ENCODE measurements at regions not wholly inside any gene's neighbourhood (a gene's known extent, or its start where the extent isn't known, plus 50 kb on each side); places are given as distances from the start of the nearest gene placed in this dataset.

DNA sequence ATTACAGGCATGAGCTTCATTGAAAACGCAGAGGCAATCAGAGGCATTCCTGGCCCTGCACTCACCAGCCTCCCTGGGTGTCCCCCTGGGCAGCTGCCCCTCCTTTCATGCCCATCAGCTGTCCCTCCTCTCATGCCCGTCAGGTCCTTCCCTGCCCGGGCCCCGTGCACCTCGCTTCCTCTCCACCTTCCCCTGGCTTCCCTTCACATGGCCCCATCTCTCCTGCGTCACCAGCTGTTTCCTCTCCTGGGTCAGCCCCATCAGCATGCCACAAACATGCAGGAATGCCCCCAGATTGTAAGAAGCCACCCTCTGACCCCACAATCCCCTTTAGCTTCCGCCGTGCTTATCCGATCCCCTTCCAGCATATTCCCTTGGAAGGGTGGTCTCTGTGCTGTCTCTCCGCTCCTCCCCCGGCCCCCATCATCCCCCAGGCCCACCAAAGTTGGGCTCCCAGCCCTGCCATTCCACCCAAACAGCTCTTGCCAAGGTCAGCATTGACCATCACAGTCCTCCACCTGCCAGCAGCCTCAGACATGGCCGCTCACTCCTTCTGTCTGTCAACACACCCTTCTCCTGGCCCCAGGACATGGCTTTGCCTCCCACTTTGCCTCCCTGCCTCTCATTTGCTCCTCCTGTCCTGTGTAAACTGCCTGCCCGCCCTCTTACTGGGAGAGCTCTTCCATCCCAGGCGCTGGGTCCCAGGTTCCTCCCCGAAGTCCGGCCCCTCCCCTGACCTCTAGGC, 98.6 kb upstream of the IER5L start:
- no peak for DNase-seq

DNA sequence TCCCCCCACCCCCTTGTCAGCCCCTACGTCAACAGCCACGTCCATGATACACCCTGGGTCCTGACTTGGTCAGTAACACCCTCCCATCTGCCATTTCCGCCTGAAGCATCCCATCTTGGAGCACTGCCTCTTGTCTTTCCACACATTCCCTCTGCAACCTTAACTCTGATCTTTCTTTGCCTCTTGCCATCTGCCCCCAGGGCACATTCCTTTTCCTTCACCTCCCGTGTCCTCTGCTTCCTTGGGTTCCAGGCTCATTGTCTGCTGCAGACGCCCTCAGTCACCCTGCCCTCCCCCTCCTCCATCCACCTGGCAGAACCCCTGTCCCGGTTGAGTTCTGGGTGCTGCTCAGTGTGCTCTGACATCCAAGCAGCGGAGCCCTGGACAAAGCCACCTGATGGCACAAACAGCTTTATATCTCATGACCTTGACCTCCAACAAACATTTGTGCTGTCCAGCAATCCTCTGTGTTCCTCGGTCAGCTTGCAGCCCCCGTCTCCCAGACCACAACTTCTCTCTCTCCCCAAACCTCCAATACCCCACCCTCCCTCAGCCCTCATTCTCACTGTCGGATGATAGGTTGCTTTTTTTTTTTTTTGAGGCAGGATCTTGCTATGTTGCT, 97.7 kb upstream of the IER5L start:
- DNase-seq, result no peak

DNA sequence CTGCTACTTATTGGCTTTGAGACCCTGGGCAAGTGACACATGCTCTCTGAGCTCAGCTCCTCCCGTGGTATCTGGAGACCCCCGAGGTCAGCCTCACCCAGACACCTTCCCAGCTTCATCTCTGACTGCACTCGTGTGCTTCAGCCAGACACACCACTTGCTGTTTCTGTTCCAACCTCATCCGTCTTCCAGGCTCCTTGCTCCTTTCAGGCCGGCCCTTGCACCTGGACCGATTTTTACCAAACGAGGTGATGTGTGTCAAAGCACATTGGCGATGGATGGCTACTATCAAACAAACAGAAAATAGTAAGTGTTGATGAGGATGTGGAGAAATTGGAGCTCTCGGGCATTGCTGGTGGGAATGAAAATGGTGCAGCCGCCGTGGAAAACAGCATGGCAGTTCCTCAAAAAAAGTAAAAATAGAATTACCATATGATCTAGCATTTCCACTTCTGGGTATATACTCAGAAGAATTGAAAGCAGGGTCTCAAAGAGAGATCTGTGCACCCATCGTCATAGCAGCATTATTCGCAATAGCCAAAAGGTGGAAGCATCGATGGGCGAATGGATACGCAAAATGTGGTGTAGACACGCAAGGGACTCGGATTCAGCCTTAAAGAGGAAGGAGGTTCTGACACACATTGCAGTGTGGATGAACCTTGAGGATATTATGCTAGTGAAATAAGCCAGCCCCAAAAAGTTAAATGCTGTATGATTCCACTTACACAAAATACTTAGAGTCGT, 96.1 kb upstream of the IER5L start:
- DNase-seq, result no peak

DNA sequence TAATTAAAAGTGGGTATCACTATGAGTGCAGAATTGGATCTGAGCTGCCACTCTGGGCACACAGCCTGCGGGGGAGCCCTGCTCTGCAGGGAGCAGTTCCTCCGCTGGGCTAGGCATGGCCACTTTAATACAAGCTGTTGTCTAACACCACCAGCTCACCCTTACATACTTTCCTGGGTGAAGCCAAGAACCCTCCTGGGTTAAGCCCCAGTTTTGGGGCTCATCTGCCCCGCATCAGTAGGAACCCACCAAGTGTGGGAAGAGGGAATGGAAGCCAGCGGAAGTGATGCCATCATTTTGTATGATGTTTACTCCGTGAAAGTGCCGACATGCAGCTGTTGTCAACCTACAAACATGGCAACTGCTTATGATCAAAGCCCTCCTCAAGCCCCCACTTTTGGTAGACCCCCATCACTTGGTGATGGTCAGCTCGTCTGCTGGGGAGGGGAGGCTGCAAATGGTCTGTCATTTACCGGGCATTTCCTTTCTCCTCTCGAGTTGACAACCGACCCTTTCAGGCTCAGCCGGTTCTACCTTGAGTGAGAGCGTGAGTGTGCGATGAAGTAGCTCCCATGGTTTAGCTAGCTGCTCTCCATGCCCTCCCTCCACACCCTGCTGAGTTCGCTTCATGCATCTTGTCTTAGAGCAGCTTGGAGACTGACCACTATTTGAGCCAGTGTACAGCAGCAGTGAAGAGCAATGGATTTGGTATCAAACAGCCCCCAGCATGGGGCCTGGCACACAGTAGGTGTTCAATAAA, 95.3 kb upstream of the IER5L start:
- no peak for DNase-seq

DNA sequence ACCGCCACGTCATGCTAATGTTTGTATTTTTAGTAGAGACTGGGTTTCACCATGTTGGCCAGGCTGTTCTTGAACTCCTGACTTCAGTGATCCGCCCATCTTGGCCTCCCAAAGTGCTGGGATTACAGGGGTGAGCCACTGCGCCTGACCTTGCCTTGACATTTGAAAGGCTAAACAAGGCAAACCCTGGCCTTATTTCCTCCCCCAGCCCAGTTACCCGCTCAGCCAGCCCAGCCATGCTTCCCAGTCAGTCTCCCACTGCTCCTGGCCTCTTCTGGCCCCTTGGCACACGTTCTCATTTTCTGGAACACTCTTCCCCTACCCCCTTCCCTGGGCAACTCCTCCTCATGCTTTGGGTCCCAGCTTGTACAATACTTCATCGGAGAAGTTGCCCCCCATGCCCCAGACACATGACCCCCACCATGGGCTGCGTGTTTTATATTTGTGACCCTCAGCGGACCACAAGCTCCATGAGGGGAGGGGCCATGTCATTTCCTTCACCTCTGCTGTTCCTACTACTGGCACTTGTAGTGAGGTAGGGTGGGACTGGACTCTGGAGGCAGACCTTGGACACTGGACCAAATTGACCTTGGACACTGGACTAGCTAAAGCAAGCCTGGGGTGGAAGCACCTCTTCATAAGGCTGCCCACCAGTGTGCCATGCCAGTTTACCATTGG, 94.4 kb upstream of the IER5L start:
- no peak for DNase-seq

DNA sequence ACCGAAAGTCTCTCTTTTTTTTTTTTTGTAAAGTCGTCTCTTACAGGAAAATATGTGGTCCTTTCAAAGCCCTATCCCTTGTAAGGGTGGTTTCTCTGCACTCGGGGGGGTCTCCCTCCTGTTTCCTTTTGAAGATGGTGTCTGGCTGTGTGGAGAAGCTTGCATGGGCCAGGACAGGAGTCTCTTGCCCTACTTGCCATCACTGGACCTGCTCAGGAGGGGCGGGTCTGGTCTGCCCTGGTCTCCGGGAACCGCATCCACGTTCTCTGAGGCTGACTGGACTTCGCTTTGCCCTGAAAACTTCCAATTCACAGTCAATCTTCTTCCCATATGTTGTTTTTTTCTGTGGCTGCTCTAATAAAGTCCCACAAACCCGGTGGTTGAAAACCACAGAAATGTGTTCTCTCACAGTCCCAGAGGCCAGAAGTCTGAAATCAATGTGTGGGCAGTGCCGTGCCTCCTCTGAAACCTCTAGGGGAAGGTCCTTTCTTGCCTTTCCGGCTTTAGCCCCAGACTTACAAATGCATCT, 92.9 kb upstream of the IER5L start:
- peak in 1 of 2 donors; percentile 31 for DNase-seq

DNA sequence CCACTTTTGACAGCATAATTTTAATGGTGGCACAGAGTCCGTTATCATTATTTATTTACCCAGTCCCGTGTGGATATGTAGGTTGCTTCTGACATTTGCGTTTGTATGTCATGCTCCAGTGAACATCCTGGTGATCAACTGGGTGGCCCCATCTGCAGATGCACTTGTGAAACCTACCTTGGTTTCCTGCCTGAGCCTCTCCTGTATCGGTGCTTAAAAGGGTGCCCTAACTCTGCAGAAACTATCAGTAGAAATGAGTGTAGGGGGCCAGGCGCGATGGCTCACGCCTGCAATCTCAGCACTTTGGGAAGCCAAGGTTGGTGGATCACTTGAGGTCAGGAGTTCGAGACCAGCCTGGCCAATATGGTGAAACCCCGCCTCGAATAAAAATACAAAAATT, 92.1 kb upstream of the IER5L start:
- no peak for DNase-seq

DNA sequence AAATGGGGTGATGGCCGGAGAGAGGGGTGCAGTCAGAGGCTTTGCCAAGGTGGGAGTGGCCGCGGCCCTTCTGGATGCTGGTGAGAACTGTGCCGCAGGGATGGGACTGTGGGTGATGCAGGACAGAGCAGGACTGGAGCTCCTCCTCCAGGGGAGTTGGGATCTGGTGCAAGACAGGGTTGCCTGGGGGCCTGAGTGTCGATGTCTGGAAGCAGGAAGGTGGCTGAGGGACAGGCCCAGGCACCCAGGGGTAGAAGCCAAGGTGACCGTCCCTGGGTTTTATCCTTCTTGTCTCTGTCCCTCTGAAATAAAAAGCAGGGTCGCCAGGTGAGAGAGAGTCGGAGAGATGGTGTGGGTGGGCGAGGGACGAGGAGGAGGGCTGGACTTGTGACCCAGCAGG, 89.1 kb upstream of the IER5L start:
- no peak for DNase-seq

DNA sequence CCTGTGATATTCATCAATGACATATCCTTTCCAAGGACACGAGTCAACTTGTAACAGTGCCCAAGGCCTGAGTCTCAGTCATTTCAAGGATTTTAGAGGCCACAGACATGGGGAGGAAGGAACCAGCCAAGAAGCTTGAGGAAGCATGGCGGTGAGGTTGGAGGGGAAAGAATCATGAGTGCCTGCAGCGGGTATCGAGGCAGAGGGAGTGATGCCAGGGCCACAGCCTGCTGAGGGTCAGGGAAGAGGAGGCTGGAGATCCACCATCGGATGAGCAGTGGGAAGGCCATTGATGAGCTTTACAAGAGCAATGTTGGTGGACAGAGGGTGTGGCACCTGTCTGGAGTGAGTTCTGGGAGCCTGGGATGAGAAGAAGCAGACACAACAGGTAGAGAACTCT, 88.5 kb upstream of the IER5L start:
- no peak for DNase-seq

DNA sequence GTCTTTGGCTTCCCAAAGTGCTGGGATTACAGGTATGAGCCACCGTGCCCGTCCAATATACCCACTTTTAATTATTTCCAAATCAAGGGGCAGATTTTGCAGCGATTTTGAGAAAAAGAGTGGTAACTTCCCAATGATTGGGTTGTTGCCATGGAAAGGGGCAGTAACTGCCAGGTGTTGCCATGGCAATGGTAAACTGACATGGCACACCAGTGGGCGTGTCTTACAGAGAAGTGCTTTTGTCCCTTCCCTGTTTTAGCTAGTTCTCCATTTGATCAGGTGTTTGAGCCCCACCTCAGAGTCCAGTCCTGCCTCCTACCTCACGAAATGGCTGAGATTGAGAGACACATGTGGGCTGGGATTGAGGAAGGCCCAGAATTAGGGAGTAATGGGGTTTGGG, 86.3 kb upstream of the IER5L start:
- no peak for DNase-seq

DNA sequence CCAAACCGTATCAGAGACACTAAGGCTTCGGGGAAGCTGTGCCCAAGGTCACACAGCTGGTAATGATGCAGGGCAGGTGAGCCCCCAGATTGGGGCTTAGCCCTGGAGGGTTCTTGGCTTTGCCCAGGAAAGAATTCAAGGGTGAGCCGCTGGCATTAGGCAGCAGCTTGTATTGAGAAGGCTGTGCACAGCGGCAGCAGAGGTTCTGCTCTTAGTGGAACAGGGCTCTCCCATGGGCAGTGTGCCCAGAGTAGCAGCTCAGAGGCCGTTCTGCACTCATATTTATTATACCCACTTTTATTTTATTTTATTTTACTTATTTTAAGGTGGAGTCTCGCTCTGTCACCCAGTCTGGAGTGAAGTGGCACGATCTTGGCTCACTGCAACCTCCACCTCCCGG, 85.8 kb upstream of the IER5L start:
- DNase-seq, result no peak

DNA sequence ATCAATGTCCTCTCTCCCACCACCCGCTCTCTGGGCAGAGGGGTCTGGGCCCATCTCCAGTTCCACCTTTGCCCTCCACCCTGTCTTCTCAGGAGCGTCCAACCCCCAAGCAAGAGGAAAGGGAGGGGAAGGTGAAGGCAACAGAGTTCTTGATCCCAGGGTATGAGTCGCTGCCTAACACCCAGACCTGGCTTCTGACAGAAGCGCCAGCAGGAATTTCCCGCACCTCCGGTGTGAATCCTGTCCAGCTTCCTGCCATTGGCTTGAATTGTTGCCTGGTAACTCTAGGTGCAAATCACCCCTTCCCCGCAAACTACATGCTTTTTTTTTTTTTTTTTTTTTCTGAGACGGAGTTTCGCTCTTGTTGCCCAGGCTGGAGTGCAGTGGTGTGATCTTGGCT, 84.2 kb upstream of the IER5L start:
- DNase-seq, result no peak

DNA sequence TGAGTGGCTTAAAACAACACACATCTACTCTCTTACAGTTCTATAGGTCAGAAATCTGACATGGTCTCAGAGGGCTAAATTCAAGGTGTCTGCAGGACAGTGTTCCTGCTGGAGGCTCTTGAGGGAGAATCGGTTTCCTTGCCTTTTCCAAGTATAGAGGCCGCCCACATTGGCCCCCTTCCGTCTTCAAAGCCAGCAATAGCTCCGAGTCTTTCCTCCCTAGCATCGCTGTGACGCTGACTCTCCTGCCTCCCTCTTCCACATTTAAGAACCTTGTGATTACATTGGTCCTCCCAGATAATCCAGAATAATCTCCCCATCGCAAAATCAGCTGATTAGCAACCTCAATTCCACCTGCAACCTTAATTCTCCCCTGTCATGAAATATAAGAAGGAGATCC, 81.3 kb upstream of the IER5L start:
- no peak for DNase-seq

DNA sequence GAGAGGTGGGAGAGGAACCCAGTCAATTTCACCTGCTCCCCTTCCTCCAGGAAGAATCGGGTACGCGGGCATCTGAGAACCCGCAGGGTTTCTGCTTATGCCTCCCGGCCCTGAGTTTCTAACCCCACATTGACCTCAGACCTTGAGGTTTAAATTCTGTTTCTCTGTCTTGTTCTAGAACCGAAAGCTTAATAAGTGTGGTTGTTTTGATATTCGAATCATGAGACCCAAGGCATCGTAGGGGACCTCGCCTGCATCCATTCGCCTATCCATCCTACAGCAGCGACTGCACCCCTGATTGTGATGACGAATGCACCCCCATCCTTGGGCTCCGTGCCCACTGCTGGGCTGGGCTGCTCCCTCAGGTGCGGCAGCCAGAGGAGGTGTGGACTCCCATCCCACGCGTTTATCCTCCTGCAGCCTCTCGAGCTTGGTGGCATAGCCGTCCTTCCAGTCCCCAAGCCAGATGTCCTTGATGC, 80.8 kb upstream of the IER5L start:
- DNase-seq, result no peak

DNA sequence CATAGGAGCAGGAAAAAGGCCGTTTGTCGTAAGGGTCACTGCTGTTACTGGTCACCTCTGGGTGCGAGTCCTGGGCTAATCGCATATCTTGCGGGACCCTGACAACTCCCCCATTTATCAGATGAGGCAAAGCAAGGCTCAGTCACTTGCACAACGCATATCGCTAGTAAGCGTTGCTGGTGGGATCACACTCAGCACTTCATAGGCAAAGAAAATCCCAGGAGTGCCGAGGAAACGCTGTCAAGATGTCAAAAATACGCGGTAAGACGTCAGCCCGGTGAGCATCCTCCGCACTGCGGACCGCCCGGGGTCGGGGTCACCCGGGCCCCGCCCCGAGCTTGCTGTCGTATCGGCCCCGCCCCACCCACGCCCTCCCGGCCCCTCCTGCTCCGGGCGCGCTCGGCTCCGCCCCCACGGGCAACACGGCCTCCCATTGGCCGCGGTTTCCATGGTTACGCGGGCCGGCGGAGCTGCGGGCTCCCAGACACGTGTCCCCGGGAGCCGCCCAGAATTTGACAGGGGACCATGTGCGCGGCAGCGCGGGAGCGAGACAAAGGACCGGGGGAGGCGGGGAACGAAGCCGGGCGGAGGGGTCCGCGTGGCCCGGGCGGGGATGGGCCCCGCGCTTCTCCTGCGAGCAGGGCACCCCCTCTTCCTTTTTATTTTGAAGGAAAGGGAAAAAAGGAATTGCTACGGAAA, 80.2 kb upstream of the IER5L start:
- DNase-seq, result peak in 1 of 2 donors; percentile 20

DNA sequence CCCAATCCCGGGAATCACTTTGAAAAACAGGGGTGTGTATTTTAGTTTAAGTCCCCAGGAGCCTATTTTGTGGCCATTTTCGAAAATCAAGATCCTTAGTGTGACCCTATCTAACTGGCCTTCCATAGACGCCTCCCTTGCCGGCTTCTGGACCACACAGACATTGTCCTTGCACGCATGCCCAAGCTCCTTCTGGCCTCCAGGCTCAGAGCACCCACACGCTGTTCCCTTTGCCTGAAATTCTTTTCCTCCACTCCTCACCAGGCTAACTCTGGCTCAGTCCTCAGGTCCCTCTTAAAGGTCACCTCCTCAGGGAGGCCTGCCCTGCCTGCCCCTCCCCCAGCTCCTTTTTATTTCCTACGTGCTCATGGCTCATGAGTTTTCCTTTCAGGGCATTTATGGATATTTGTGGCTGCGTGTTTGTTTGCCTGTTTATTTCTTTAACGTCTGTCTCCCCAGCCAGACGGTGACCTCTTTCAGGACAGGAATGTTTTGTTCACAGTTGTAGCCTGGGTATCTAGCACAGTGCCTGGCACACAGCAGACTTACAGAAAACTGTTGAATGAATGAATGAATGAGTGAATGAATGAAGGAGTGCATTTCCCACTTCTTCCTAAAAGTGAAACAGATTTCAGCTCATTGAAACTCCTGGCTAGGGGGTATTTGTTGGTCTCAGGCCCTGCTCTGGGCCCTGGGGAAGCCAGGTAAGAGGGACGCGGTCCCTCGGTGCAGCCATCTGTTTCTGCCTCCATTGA, 79.1 kb upstream of the IER5L start:
- DNase-seq, result no peak

DNA sequence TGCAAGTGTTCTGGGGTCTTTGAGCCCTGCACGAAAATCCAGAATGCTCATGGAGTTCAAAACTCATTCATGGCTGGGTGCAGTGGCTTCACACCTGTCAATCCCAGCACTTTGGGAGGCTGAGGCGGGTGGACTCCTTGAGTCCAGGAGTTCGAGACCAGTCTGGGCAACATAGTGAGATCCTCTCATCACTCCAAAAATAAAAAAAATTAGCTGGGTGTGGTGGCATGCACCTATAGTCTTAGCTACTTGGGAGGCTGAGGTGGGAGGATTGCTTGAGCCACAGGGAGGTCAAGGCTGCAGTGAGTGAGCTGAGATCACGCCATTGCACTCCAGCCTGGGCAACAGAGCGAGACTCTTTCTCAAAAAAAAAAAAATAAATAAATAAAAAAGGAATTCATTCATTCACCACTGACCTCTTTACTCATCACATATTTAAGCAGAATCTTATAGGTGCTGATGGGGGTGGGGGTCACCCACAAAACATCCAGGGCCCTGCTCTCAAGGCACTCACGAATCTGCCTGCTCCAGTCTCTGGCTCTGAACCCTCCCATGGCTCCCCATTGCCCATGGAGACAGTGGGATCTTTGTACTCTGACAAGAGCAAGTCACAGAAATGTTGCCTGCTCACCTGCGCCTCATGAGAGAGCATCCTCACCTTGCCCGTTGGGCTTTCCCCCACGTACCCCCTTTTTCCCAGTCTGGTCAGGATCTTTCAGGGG, 76.7 kb upstream of the IER5L start:
- no peak for DNase-seq

DNA sequence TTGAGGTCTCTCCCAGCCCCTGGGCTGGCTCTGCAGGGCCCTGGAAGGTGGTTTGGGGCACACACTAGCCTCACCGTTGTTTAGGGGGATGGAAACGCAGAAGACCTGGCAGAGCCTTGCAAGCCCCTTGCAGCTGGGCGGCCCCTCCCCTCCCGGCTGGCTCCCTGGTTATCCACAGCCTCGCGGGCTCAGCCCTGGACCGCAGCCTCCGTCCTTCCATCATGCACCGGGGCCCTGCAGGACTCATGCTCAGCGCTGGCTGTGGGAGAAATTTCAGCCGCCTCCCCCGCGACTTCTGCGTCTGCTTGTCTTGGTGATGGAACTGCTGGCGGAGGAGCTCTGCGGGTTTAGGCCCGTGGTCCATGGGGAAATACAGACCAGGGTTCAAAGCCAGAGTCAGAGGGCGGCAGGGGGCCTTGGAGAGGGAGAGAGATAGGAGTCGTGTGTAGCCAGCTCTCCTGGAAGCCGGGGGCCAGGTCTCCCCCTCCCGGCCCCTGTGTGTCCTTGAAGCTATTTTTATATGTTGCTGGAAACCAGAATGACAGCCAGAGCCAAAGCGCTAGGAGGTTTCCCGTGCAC, 75.8 kb upstream of the IER5L start:
- DNase-seq, result no peak

DNA sequence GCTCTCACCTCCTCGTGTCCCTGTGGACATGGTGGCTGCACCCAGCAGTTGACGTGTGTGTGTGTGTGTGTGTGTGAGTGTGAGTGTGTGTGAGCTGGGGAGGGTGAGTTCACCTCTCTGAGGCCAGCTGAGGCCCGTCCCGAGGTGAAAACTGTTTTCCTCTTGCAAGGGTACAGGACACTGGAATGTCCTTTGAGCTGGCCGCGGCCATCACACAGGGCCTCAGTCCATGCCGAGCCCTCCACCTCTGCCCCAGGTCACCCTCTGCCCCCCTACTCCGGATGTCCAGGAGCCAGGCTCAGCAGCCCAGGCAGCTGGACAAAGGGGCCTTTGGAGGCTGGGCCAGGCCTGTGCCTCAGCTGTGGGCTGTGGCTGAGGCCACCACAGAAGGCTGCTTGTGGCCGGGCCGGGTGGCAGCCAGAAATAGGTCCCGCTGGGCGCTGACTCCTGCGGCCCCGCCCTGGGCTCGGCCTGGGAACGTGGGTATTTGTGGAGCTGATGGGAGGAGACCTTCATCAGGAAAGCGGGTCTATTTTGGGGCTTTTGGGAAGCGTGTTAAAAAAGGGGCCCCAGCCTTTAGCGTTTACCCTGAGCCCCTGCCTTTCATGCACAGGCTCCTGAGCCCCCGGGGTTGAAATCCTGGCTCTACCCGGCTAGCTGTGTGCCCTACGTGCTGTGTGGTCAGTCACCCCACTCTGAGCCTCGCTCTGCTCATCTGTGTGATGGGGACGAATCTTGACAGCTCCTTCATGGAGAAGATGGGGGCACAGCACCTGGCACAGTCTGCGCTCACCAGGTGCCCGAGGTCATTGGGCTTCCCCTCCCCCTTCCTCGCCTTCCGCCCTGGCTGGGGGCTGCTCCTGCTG, 75.1 kb upstream of the IER5L start:
- no peak for DNase-seq
